HG02642 (cell line): ENCODE measurements at regions not wholly inside any gene's neighbourhood (a gene's known extent, or its start where the extent isn't known, plus 50 kb on each side); places are given as distances from the start of the nearest gene placed in this dataset.
"Not testable (repeated sequence)": the region's sequence is repeated elsewhere in the genome, so short reads cannot be mapped to it uniquely, and the experiment has no call there.

Experiments used
- ATAC-seq: cut with Tn5 transposase; IDR thresholded peaks from one replicate; pipeline ENCODE4 v1.9.1; 2021; ENCODE audit warnings: mild to moderate bottlenecking; ENCODE audit not compliant: unreplicated experiment, poor library complexity

GRCh38 chr12:34402228-34402898 is 380.1 kb downstream of the ALG10 start:
- ATAC-seq = no peak

- ATAC-seq = no peak
Observed at GRCh38 chr12:34402899-34403705, 380.8 kb downstream of the ALG10 start.

GRCh38 chr12:34403706-34404376 is 381.5 kb downstream of the ALG10 start:
- ATAC-seq = no peak

GRCh38 chr12:34404377-34405285 is 382.3 kb downstream of the ALG10 start:
- ATAC-seq = no peak

GRCh38 chr12:34405286-34406227 is 383.3 kb downstream of the ALG10 start:
- ATAC-seq = no peak

GRCh38 chr12:34406228-34406995 is 384.1 kb downstream of the ALG10 start:
- ATAC-seq = no peak

GRCh38 chr12:34406996-34407300 is 384.7 kb downstream of the ALG10 start:
- ATAC-seq = no peak

GRCh38 chr12:34407813-34408212 is 385.5 kb downstream of the ALG10 start:
- no peak for ATAC-seq

GRCh38 chr12:34431509-34431908 is 409.2 kb downstream of the ALG10 start:
- ATAC-seq = not testable (repeated sequence)
